ENCODE measurements at regions not wholly inside any gene's neighbourhood (a gene's known extent, or its start where the extent isn't known, plus 50 kb on each side); places are given as distances from the start of the nearest gene placed in this dataset.
"Not testable (repeated sequence)": the region's sequence is repeated elsewhere in the genome, so short reads cannot be mapped to it uniquely, and the experiment has no call there.

- 50% methylated on average over 1 of the region's 1 CpG for WGBS
- Histone ChIP-seq H3K36me3 (no peaks in the 10 kb centered on the region), H3K4me1 (no peaks in the 10 kb centered on the region), H3K27me3 (no peaks in the 10 kb centered on the region), H3K4me3 (no peak overlapping the region), H3K9me3 (no peaks in the 10 kb centered on the region), H3K27ac (no peak overlapping the region)
- TF ChIP-seq EP300 (IDR thresholded peaks at IDR 0.05) (no peak), POLR2AphosphoS5 (IDR thresholded peaks at IDR 0.05) (no peak), CTCF (IDR thresholded peaks at IDR 0.05) (no peak), POLR2A (IDR thresholded peaks at IDR 0.05) (no peak)
- no peak for DNase-seq (ENCODE audit: low spot score in 2 of 2)
These were observed 624.9 kb downstream of the ETS1 start for GRCh38 chr11:127962416-127962815.

- no peaks in the 10 kb centered on the region for H3K4me1 ChIP-seq
These were observed 637.2 kb downstream of the ETS1 start for GRCh38 chr11:127950162-127950561.

GRCh38 chr11:127943763-127944162 is 643.6 kb downstream of the ETS1 start:
- H3K4me1 ChIP-seq, result no peaks in the 10 kb centered on the region
- H3K4me3 ChIP-seq, result no peak overlapping the region
- no peak overlapping the region for H3K27ac ChIP-seq
- H3K27me3 ChIP-seq, result no peaks in the 10 kb centered on the region
- H3K36me3 ChIP-seq, result no peaks in the 10 kb centered on the region
- no peak for TF ChIP-seq CTCF (IDR thresholded peaks at IDR 0.05)
- no peak for TF ChIP-seq EP300 (IDR thresholded peaks at IDR 0.05)
- TF ChIP-seq POLR2A (IDR thresholded peaks at IDR 0.05), result no peak
- TF ChIP-seq POLR2AphosphoS5 (IDR thresholded peaks at IDR 0.05), result no peak
- DNase-seq (ENCODE audit: low spot score in 2 of 2), result no peak
- whole genome bisulfite sequencing, result 31% methylated on average over 4 of the region's 4 CpGs
- no peaks in the 10 kb centered on the region for H3K9me3 ChIP-seq

More at GRCh38 chr11:127950162-127950561, 637.2 kb downstream of the ETS1 start:
- TF ChIP-seq POLR2AphosphoS5 (IDR thresholded peaks at IDR 0.05) (no peak), EP300 (IDR thresholded peaks at IDR 0.05) (no peak), POLR2A (IDR thresholded peaks at IDR 0.05) (no peak), CTCF (IDR thresholded peaks at IDR 0.05) (no peak)
- Histone ChIP-seq H3K27ac (no peak overlapping the region), H3K4me3 (no peak overlapping the region), H3K9me3 (peaks cover 5% of the 10 kb centered on the region), H3K27me3 (no peaks in the 10 kb centered on the region), H3K36me3 (no peaks in the 10 kb centered on the region)
- 37% methylated on average over 2 of the region's 2 CpGs for WGBS
- no peak for DNase-seq (ENCODE audit: low spot score in 2 of 2)

GRCh38 chr11:127943152-127943551 is 644.2 kb downstream of the ETS1 start:
- H3K36me3 ChIP-seq, result no peaks in the 10 kb centered on the region
- WGBS, result 79% methylated on average over 5 of the region's 5 CpGs

GRCh38 chr11:127941554-127941953 is 645.8 kb downstream of the ETS1 start:
- WGBS, result 90% methylated on average over 17 of the region's 17 CpGs
- H3K9me3 ChIP-seq; H3K36me3 ChIP-seq; H3K27me3 ChIP-seq; H3K4me3 ChIP-seq; DNase-seq (ENCODE audit: low spot score in 2 of 2); H3K27ac ChIP-seq; H3K4me1 ChIP-seq: not testable (repeated sequence)

More at GRCh38 chr11:127943152-127943551, 644.2 kb downstream of the ETS1 start:
- no peak overlapping the region for H3K27ac ChIP-seq
- TF ChIP-seq CTCF (IDR thresholded peaks at IDR 0.05) (no peak), EP300 (IDR thresholded peaks at IDR 0.05) (no peak), POLR2A (IDR thresholded peaks at IDR 0.05) (no peak), POLR2AphosphoS5 (IDR thresholded peaks at IDR 0.05) (no peak)
- no peaks in the 10 kb centered on the region for H3K4me1 ChIP-seq
- H3K9me3 ChIP-seq, result no peaks in the 10 kb centered on the region
- H3K4me3 ChIP-seq, result no peak overlapping the region
- no peaks in the 10 kb centered on the region for H3K27me3 ChIP-seq
- DNase-seq (ENCODE audit: low spot score in 2 of 2), result no peak

GRCh38 chr11:127939000-127939399 is 648.4 kb downstream of the ETS1 start:
- no peak overlapping the region for H3K27ac ChIP-seq

More at GRCh38 chr11:127939000-127939399, 648.4 kb downstream of the ETS1 start:
- DNase-seq (ENCODE audit: low spot score in 2 of 2), result no peak
- TF ChIP-seq POLR2A (IDR thresholded peaks at IDR 0.05), result no peak
- no peak for TF ChIP-seq POLR2AphosphoS5 (IDR thresholded peaks at IDR 0.05)
- TF ChIP-seq EP300 (IDR thresholded peaks at IDR 0.05), result no peak
- no peak for TF ChIP-seq CTCF (IDR thresholded peaks at IDR 0.05)
- Histone ChIP-seq H3K27me3 (no peaks in the 10 kb centered on the region), H3K4me3 (no peak overlapping the region), H3K9me3 (no peaks in the 10 kb centered on the region), H3K4me1 (no peaks in the 10 kb centered on the region), H3K36me3 (no peaks in the 10 kb centered on the region)
- WGBS, result 50% methylated on average over 3 of the region's 3 CpGs

Measured in suprapubic skin (tissue), 4 donors.